ENCODE measurements at regions not wholly inside any gene's neighbourhood (a gene's known extent, or its start where the extent isn't known, plus 50 kb on each side); places are given as distances from the start of the nearest gene placed in this dataset. TPM values are rescaled to one million over a fixed set of nuclear protein-coding genes. Genes with fewer than 3 reads are reported as not detected.
A peak's percentile ranks its signal among the peaks of the same experiment; 100 is the strongest.

- TF ChIP-seq CTCF (IDR thresholded peaks at IDR 0.05) (no peak), POLR2AphosphoS5 (IDR thresholded peaks at IDR 0.05; ENCODE audit: insufficient read depth in 1 of 2, low read depth in 1 of 2) (no peak), POLR2A (IDR thresholded peaks at IDR 0.05) (no peak)
These were observed 54.6 kb upstream of the TWIST2 start for GRCh38 chr2:238793306-238793705.

GRCh38 chr2:238793801-238794449, 54.0 kb upstream of the TWIST2 start:
- no peak overlapping the region for H3K27ac ChIP-seq
- intact Hi-C loops (cut with DNase I), result no loop called here
- no peaks in the 10 kb centered on the region for H3K9me3 ChIP-seq
- H3K4me1 ChIP-seq, result peaks cover 8% of the 10 kb centered on the region
- no peak overlapping the region for H3K4me3 ChIP-seq
- DNase-seq (ENCODE audit: extremely low spot score in 2 of 2), result peak in 1 of 2 donors; percentile 70
- H3K36me3 ChIP-seq, result no peaks in the 10 kb centered on the region
- TF ChIP-seq POLR2A (IDR thresholded peaks at IDR 0.05) (no peak), POLR2AphosphoS5 (IDR thresholded peaks at IDR 0.05; ENCODE audit: insufficient read depth in 1 of 2, low read depth in 1 of 2) (no peak), CTCF (IDR thresholded peaks at IDR 0.05) (no peak)
- no peaks in the 10 kb centered on the region for H3K27me3 ChIP-seq

More at GRCh38 chr2:238793306-238793705, 54.6 kb upstream of the TWIST2 start:
- no peaks in the 10 kb centered on the region for H3K9me3 ChIP-seq
- no peak overlapping the region for H3K4me3 ChIP-seq
- H3K27ac ChIP-seq, result no peak overlapping the region
- no peaks in the 10 kb centered on the region for H3K27me3 ChIP-seq
- peak in 1 of 2 donors; percentile 28 for DNase-seq (ENCODE audit: extremely low spot score in 2 of 2)
- H3K36me3 ChIP-seq, result no peaks in the 10 kb centered on the region
- intact Hi-C loops (cut with DNase I), result no loop called here
- peaks cover 8% of the 10 kb centered on the region for H3K4me1 ChIP-seq

- Histone ChIP-seq H3K27ac (no peak overlapping the region), H3K4me3 (no peak overlapping the region), H3K27me3 (no peaks in the 10 kb centered on the region), H3K36me3 (no peaks in the 10 kb centered on the region), H3K4me1 (peaks cover 4% of the 10 kb centered on the region), H3K9me3 (no peaks in the 10 kb centered on the region)
- intact Hi-C loops (cut with DNase I), result no loop called here
- TF ChIP-seq CTCF (IDR thresholded peaks at IDR 0.05) (no peak), POLR2AphosphoS5 (IDR thresholded peaks at IDR 0.05; ENCODE audit: insufficient read depth in 1 of 2, low read depth in 1 of 2) (no peak), POLR2A (IDR thresholded peaks at IDR 0.05) (no peak)
- peak in 1 of 2 donors; percentile 67 for DNase-seq (ENCODE audit: extremely low spot score in 2 of 2)
These were observed 51.5 kb upstream of the TWIST2 start for GRCh38 chr2:238796223-238796885.

GRCh38 chr2:238797537-238797936, 50.3 kb upstream of the TWIST2 start:
- intact Hi-C loops (cut with DNase I), result no loop called here
- DNase-seq (ENCODE audit: extremely low spot score in 2 of 2), result peak in 1 of 2 donors; percentile 74
- no peaks in the 10 kb centered on the region for H3K27me3 ChIP-seq

More at GRCh38 chr2:238797537-238797936, 50.3 kb upstream of the TWIST2 start:
- Histone ChIP-seq H3K36me3 (no peaks in the 10 kb centered on the region), H3K9me3 (no peaks in the 10 kb centered on the region), H3K4me3 (no peak overlapping the region), H3K27ac (no peak overlapping the region), H3K4me1 (no peaks in the 10 kb centered on the region)
- TF ChIP-seq CTCF (IDR thresholded peaks at IDR 0.05) (no peak), POLR2A (IDR thresholded peaks at IDR 0.05) (no peak), POLR2AphosphoS5 (IDR thresholded peaks at IDR 0.05; ENCODE audit: insufficient read depth in 1 of 2, low read depth in 1 of 2) (no peak)

Small RNAs in the stretch of these regions (small RNA-seq; reads per million reads assigned to genes)
- not detected for gene AC113618.1

All from vagina (tissue), 2 donors.